ENCODE measurements at regions not wholly inside any gene's neighbourhood (a gene's known extent, or its start where the extent isn't known, plus 50 kb on each side); places are given as distances from the start of the nearest gene placed in this dataset.

DNA sequence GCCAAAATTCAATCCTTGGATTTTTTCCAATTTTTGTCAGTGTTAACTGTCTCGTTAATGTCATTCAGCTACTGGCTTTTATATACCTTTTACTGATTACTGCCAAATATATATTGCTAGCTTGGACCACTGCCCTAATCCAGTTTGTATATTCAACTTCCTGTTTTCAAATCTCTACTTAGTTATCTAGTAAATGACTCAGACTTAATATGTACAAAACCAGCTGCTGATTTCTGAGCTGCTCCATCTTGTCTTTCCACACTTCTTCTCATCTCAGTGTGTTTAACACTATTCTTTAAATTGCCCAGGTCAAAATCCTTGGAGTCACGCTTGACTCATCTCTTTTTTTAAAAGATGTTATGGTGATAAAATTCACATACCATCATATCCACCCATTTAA is 1196.7 kb downstream of the RAPGEF2 start:
- Histone ChIP-seq H3K4me1 (ENCODE audit: control insufficient read depth in 1 of 2, insufficient read depth in 2 of 2, low read length in 2 of 2) (no peaks in the 10 kb centered on the region), H3K4me3 (ENCODE audit: low read depth in 1 of 2, low read length in 2 of 2) (no peak overlapping the region), H3K9me3 (ENCODE audit: control insufficient read depth in 1 of 2, low read length in 2 of 2) (no peaks in the 10 kb centered on the region), H3K27ac (ENCODE audit: low read length) (no peak overlapping the region), H3K36me3 (ENCODE audit: control insufficient read depth in 1 of 2, insufficient read depth in 2 of 2, low read length in 2 of 2) (no peaks in the 10 kb centered on the region), H3K27me3 (ENCODE audit: low read depth, low read length) (no peaks in the 10 kb centered on the region)

GRCh38 chr4:160316036-160316435 is 1213.2 kb downstream of the RAPGEF2 start:
- no peaks in the 10 kb centered on the region for H3K36me3 ChIP-seq (ENCODE audit: control insufficient read depth in 1 of 2, insufficient read depth in 2 of 2, low read length in 2 of 2)
- H3K9me3 ChIP-seq (ENCODE audit: control insufficient read depth in 1 of 2, low read length in 2 of 2), result no peaks in the 10 kb centered on the region
- H3K27ac ChIP-seq (ENCODE audit: low read length), result no peak overlapping the region
- no peaks in the 10 kb centered on the region for H3K27me3 ChIP-seq (ENCODE audit: low read depth, low read length)
- H3K4me1 ChIP-seq (ENCODE audit: control insufficient read depth in 1 of 2, insufficient read depth in 2 of 2, low read length in 2 of 2), result no peaks in the 10 kb centered on the region
- no peak overlapping the region for H3K4me3 ChIP-seq (ENCODE audit: low read depth in 1 of 2, low read length in 2 of 2)

GRCh38 chr4:160318567-160319220 is 1215.8 kb downstream of the RAPGEF2 start:
- H3K27ac ChIP-seq (ENCODE audit: low read length), result no peak overlapping the region
- no peaks in the 10 kb centered on the region for H3K27me3 ChIP-seq (ENCODE audit: low read depth, low read length)
- no peaks in the 10 kb centered on the region for H3K4me1 ChIP-seq (ENCODE audit: control insufficient read depth in 1 of 2, insufficient read depth in 2 of 2, low read length in 2 of 2)
- no peak overlapping the region for H3K4me3 ChIP-seq (ENCODE audit: low read depth in 1 of 2, low read length in 2 of 2)
- no peaks in the 10 kb centered on the region for H3K36me3 ChIP-seq (ENCODE audit: control insufficient read depth in 1 of 2, insufficient read depth in 2 of 2, low read length in 2 of 2)
- H3K9me3 ChIP-seq (ENCODE audit: control insufficient read depth in 1 of 2, low read length in 2 of 2), result no peaks in the 10 kb centered on the region

DNA sequence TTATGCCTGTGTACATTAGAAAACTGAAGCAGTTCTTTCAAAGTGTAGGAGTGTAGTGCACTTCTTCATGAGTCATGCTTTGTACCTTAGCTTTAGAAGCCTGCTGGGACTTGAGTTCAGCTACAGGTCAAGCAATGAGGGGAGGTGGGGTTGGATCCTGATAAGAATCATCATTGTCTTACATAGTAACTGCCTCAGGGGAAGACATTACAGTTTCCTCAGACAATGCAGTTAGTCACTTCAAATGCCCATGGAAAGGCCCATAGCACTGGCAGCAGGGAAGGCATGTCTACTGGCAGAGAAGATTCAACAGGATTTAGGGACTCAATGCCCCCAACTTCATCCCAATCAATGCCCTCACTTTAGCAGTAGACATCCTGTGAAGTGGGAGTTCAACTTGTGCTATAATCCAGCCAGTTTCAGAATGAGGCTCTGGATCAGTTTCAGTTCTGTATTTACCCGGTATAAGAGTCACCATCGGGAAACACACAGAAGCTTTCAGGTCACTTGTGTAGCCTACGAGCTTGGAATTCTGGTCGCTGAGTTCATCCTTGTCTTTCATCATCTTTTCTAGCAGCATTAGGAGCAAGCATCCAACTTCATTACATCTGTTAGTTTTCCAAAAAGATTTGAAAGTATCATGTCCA is 1216.5 kb downstream of the RAPGEF2 start:
- H3K27me3 ChIP-seq (ENCODE audit: low read depth, low read length), result no peaks in the 10 kb centered on the region
- no peaks in the 10 kb centered on the region for H3K4me1 ChIP-seq (ENCODE audit: control insufficient read depth in 1 of 2, insufficient read depth in 2 of 2, low read length in 2 of 2)
- no peak overlapping the region for H3K4me3 ChIP-seq (ENCODE audit: low read depth in 1 of 2, low read length in 2 of 2)

GRCh38 chr4:160319868-160320260 is 1217.0 kb downstream of the RAPGEF2 start:
- Histone ChIP-seq H3K27me3 (ENCODE audit: low read depth, low read length) (no peaks in the 10 kb centered on the region), H3K36me3 (ENCODE audit: control insufficient read depth in 1 of 2, insufficient read depth in 2 of 2, low read length in 2 of 2) (no peaks in the 10 kb centered on the region), H3K9me3 (ENCODE audit: control insufficient read depth in 1 of 2, low read length in 2 of 2) (no peaks in the 10 kb centered on the region)

More for the DNA sequence above, 1216.5 kb downstream of the RAPGEF2 start:
- Histone ChIP-seq H3K9me3 (ENCODE audit: control insufficient read depth in 1 of 2, low read length in 2 of 2) (no peaks in the 10 kb centered on the region), H3K27ac (ENCODE audit: low read length) (no peak overlapping the region), H3K36me3 (ENCODE audit: control insufficient read depth in 1 of 2, insufficient read depth in 2 of 2, low read length in 2 of 2) (no peaks in the 10 kb centered on the region)

DNA sequence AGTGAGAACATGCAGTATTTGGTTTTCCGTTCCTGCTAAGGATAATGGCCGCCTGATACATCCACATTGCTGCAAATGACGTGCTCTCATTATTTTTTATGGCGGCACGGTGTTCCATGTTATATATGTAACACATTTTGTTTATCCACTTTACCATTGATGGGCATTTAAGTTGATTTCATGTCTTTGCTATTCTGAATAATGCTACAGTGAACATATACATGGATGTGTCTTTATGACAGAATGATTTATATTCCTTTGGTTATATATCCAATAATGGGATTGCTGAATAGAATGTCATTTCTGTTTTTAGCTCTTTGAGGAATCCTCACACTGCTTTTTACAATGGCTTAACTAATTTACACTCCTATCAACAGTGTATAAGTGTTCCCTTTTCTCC is 1223.2 kb downstream of the RAPGEF2 start:
- no peaks in the 10 kb centered on the region for H3K36me3 ChIP-seq (ENCODE audit: control insufficient read depth in 1 of 2, insufficient read depth in 2 of 2, low read length in 2 of 2)
- H3K27me3 ChIP-seq (ENCODE audit: low read depth, low read length), result no peaks in the 10 kb centered on the region
- no peaks in the 10 kb centered on the region for H3K4me1 ChIP-seq (ENCODE audit: control insufficient read depth in 1 of 2, insufficient read depth in 2 of 2, low read length in 2 of 2)
- no peak overlapping the region for H3K4me3 ChIP-seq (ENCODE audit: low read depth in 1 of 2, low read length in 2 of 2)
- H3K9me3 ChIP-seq (ENCODE audit: control insufficient read depth in 1 of 2, low read length in 2 of 2), result no peaks in the 10 kb centered on the region
- no peak overlapping the region for H3K27ac ChIP-seq (ENCODE audit: low read length)

More at GRCh38 chr4:160319868-160320260, 1217.0 kb downstream of the RAPGEF2 start:
- Histone ChIP-seq H3K27ac (ENCODE audit: low read length) (no peak overlapping the region), H3K4me3 (ENCODE audit: low read depth in 1 of 2, low read length in 2 of 2) (no peak overlapping the region), H3K4me1 (ENCODE audit: control insufficient read depth in 1 of 2, insufficient read depth in 2 of 2, low read length in 2 of 2) (no peaks in the 10 kb centered on the region)

- no peak overlapping the region for H3K4me3 ChIP-seq (ENCODE audit: low read depth in 1 of 2, low read length in 2 of 2)
- peaks cover 0 to 5% of the 10 kb centered on the region in 2 donors for H3K4me1 ChIP-seq (ENCODE audit: control insufficient read depth in 1 of 2, insufficient read depth in 2 of 2, low read length in 2 of 2)
- no peaks in the 10 kb centered on the region for H3K9me3 ChIP-seq (ENCODE audit: control insufficient read depth in 1 of 2, low read length in 2 of 2)
- no peaks in the 10 kb centered on the region for H3K36me3 ChIP-seq (ENCODE audit: control insufficient read depth in 1 of 2, insufficient read depth in 2 of 2, low read length in 2 of 2)
- H3K27ac ChIP-seq (ENCODE audit: low read length), result no peak overlapping the region
- H3K27me3 ChIP-seq (ENCODE audit: low read depth, low read length), result no peaks in the 10 kb centered on the region
Measured at GRCh38 chr4:160347197-160347596, 1244.3 kb downstream of the RAPGEF2 start.

- H3K36me3 ChIP-seq (ENCODE audit: control insufficient read depth in 1 of 2, insufficient read depth in 2 of 2, low read length in 2 of 2), result no peaks in the 10 kb centered on the region
- H3K27ac ChIP-seq (ENCODE audit: low read length), result no peak overlapping the region
- no peaks in the 10 kb centered on the region for H3K9me3 ChIP-seq (ENCODE audit: control insufficient read depth in 1 of 2, low read length in 2 of 2)
- H3K4me3 ChIP-seq (ENCODE audit: low read depth in 1 of 2, low read length in 2 of 2), result no peak overlapping the region
- peaks cover 0 to 5% of the 10 kb centered on the region in 2 donors for H3K4me1 ChIP-seq (ENCODE audit: control insufficient read depth in 1 of 2, insufficient read depth in 2 of 2, low read length in 2 of 2)
- H3K27me3 ChIP-seq (ENCODE audit: low read depth, low read length), result no peaks in the 10 kb centered on the region
Measured at GRCh38 chr4:160350944-160351343, 1248.1 kb downstream of the RAPGEF2 start.

GRCh38 chr4:160352637-160353036 is 1249.8 kb downstream of the RAPGEF2 start:
- H3K27ac ChIP-seq (ENCODE audit: low read length), result no peak overlapping the region
- no peaks in the 10 kb centered on the region for H3K9me3 ChIP-seq (ENCODE audit: control insufficient read depth in 1 of 2, low read length in 2 of 2)
- peaks cover 0 to 5% of the 10 kb centered on the region in 2 donors for H3K4me1 ChIP-seq (ENCODE audit: control insufficient read depth in 1 of 2, insufficient read depth in 2 of 2, low read length in 2 of 2)
- H3K4me3 ChIP-seq (ENCODE audit: low read depth in 1 of 2, low read length in 2 of 2), result no peak overlapping the region
- no peaks in the 10 kb centered on the region for H3K27me3 ChIP-seq (ENCODE audit: low read depth, low read length)
- H3K36me3 ChIP-seq (ENCODE audit: control insufficient read depth in 1 of 2, insufficient read depth in 2 of 2, low read length in 2 of 2), result no peaks in the 10 kb centered on the region

- H3K36me3 ChIP-seq (ENCODE audit: control insufficient read depth in 1 of 2, insufficient read depth in 2 of 2, low read length in 2 of 2), result no peaks in the 10 kb centered on the region
Measured at GRCh38 chr4:160353548-160353947, 1250.7 kb downstream of the RAPGEF2 start.

GRCh38 chr4:160362478-160362877 is 1259.6 kb downstream of the RAPGEF2 start:
- Histone ChIP-seq H3K4me3 (ENCODE audit: low read depth in 1 of 2, low read length in 2 of 2) (no peak overlapping the region), H3K27ac (ENCODE audit: low read length) (no peak overlapping the region), H3K27me3 (ENCODE audit: low read depth, low read length) (no peaks in the 10 kb centered on the region), H3K36me3 (ENCODE audit: control insufficient read depth in 1 of 2, insufficient read depth in 2 of 2, low read length in 2 of 2) (no peaks in the 10 kb centered on the region), H3K4me1 (ENCODE audit: control insufficient read depth in 1 of 2, insufficient read depth in 2 of 2, low read length in 2 of 2) (no peaks in the 10 kb centered on the region), H3K9me3 (ENCODE audit: control insufficient read depth in 1 of 2, low read length in 2 of 2) (no peaks in the 10 kb centered on the region)

More at GRCh38 chr4:160353548-160353947, 1250.7 kb downstream of the RAPGEF2 start:
- Histone ChIP-seq H3K4me3 (ENCODE audit: low read depth in 1 of 2, low read length in 2 of 2) (no peak overlapping the region), H3K4me1 (ENCODE audit: control insufficient read depth in 1 of 2, insufficient read depth in 2 of 2, low read length in 2 of 2) (peaks cover 0 to 5% of the 10 kb centered on the region in 2 donors), H3K27me3 (ENCODE audit: low read depth, low read length) (no peaks in the 10 kb centered on the region), H3K27ac (ENCODE audit: low read length) (no peak overlapping the region), H3K9me3 (ENCODE audit: control insufficient read depth in 1 of 2, low read length in 2 of 2) (no peaks in the 10 kb centered on the region)

DNA sequence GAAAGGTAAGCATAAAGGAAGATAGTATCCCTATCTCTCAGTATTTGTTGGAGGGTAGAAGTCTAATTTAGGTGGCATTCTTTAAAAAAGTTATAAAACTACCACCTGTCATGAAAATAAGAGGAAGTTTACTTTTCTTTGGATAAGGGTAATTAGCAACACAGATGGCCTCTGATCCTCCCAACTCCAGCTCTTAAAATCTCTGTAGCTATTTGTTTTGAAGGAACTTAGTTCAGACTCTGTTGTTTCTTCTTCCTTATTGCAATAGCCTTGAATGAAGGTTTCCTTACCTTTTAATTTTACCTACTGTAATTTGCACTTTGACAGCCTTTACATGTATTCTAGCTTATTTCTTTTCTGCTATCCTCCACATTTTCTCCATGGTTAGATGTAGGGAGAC is 1261.3 kb downstream of the RAPGEF2 start:
- Histone ChIP-seq H3K9me3 (ENCODE audit: control insufficient read depth in 1 of 2, low read length in 2 of 2) (no peaks in the 10 kb centered on the region), H3K27me3 (ENCODE audit: low read depth, low read length) (no peaks in the 10 kb centered on the region), H3K36me3 (ENCODE audit: control insufficient read depth in 1 of 2, insufficient read depth in 2 of 2, low read length in 2 of 2) (no peaks in the 10 kb centered on the region), H3K4me1 (ENCODE audit: control insufficient read depth in 1 of 2, insufficient read depth in 2 of 2, low read length in 2 of 2) (no peaks in the 10 kb centered on the region), H3K27ac (ENCODE audit: low read length) (no peak overlapping the region), H3K4me3 (ENCODE audit: low read depth in 1 of 2, low read length in 2 of 2) (no peak overlapping the region)
